ENCODE measurements at regions not wholly inside any gene's neighbourhood (a gene's known extent, or its start where the extent isn't known, plus 50 kb on each side); places are given as distances from the start of the nearest gene placed in this dataset.

DNA sequence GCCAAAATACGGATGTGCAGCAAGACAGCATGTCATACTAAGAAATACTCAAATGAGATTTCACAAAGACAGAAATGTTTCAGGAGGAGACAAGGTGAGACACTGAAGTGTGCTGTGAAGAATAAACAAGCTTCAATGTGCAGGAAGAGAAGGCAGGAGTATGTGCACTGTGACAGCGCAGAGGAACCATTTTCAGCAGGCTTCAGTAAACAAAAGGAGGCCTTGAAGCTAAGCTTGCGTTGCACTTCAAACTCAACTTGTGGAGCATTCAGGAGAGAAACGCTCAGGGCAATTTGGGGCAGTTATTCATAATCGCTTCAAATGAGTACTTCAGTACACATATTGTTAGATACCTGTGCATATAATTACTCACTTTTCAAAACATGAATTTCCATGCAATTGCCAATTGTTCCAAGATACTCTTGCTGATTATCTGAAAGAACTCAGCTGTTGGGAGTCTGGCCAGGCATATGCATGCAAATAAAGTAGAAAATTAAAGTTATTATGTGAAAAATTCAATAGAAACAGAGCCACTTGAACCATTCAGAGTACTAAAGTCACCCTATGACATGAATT is 234.2 kb upstream of the OPRM1 start:
- no peaks in the 10 kb centered on the region for H3K4me1 ChIP-seq (ENCODE audit: control insufficient read depth in 4 of 4, insufficient read depth in 4 of 4, low read length in 3 of 4)
- no peaks in the 10 kb centered on the region for H3K9me3 ChIP-seq (ENCODE audit: control insufficient read depth in 4 of 4, low read length in 3 of 4)
- H3K36me3 ChIP-seq (ENCODE audit: control insufficient read depth in 4 of 4, insufficient read depth in 3 of 4, low read depth in 1 of 4, low read length in 3 of 4), result no peaks in the 10 kb centered on the region
- 58% methylated on average over 5 of the region's 5 CpGs for WGBS
- TF ChIP-seq JUND (IDR thresholded peaks at IDR 0.05), result no peak
- TF ChIP-seq EGR1 (IDR thresholded peaks at IDR 0.05; ENCODE audit: low read depth in 2 of 2), result no peak
- TF ChIP-seq, protein P1, sequence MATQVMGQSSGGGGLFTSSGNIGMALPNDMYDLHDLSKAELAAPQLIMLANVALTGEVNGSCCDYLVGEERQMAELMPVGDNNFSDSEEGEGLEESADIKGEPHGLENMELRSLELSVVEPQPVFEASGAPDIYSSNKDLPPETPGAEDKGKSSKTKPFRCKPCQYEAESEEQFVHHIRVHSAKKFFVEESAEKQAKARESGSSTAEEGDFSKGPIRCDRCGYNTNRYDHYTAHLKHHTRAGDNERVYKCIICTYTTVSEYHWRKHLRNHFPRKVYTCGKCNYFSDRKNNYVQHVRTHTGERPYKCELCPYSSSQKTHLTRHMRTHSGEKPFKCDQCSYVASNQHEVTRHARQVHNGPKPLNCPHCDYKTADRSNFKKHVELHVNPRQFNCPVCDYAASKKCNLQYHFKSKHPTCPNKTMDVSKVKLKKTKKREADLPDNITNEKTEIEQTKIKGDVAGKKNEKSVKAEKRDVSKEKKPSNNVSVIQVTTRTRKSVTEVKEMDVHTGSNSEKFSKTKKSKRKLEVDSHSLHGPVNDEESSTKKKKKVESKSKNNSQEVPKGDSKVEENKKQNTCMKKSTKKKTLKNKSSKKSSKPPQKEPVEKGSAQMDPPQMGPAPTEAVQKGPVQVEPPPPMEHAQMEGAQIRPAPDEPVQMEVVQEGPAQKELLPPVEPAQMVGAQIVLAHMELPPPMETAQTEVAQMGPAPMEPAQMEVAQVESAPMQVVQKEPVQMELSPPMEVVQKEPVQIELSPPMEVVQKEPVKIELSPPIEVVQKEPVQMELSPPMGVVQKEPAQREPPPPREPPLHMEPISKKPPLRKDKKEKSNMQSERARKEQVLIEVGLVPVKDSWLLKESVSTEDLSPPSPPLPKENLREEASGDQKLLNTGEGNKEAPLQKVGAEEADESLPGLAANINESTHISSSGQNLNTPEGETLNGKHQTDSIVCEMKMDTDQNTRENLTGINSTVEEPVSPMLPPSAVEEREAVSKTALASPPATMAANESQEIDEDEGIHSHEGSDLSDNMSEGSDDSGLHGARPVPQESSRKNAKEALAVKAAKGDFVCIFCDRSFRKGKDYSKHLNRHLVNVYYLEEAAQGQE (IDR thresholded peaks at IDR 0.05), result no peak
- TF ChIP-seq HNF4G (IDR thresholded peaks at IDR 0.05), result no peak
- TF ChIP-seq, protein P2, sequence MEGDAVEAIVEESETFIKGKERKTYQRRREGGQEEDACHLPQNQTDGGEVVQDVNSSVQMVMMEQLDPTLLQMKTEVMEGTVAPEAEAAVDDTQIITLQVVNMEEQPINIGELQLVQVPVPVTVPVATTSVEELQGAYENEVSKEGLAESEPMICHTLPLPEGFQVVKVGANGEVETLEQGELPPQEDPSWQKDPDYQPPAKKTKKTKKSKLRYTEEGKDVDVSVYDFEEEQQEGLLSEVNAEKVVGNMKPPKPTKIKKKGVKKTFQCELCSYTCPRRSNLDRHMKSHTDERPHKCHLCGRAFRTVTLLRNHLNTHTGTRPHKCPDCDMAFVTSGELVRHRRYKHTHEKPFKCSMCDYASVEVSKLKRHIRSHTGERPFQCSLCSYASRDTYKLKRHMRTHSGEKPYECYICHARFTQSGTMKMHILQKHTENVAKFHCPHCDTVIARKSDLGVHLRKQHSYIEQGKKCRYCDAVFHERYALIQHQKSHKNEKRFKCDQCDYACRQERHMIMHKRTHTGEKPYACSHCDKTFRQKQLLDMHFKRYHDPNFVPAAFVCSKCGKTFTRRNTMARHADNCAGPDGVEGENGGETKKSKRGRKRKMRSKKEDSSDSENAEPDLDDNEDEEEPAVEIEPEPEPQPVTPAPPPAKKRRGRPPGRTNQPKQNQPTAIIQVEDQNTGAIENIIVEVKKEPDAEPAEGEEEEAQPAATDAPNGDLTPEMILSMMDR (IDR thresholded peaks at IDR 0.05; ENCODE audit: low read depth, low read length, missing input control), result no peak
- TF ChIP-seq, protein P3, sequence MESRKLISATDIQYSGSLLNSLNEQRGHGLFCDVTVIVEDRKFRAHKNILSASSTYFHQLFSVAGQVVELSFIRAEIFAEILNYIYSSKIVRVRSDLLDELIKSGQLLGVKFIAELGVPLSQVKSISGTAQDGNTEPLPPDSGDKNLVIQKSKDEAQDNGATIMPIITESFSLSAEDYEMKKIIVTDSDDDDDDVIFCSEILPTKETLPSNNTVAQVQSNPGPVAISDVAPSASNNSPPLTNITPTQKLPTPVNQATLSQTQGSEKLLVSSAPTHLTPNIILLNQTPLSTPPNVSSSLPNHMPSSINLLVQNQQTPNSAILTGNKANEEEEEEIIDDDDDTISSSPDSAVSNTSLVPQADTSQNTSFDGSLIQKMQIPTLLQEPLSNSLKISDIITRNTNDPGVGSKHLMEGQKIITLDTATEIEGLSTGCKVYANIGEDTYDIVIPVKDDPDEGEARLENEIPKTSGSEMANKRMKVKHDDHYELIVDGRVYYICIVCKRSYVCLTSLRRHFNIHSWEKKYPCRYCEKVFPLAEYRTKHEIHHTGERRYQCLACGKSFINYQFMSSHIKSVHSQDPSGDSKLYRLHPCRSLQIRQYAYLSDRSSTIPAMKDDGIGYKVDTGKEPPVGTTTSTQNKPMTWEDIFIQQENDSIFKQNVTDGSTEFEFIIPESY (IDR thresholded peaks at IDR 0.05), result no peak
- TF ChIP-seq HNF4A (conservative IDR thresholded peaks at IDR 0.05), result no peak
- TF ChIP-seq YY1 (IDR thresholded peaks at IDR 0.05), result no peak
- TF ChIP-seq, protein P4, sequence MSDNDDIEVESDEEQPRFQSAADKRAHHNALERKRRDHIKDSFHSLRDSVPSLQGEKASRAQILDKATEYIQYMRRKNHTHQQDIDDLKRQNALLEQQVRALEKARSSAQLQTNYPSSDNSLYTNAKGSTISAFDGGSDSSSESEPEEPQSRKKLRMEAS (IDR thresholded peaks at IDR 0.05), result no peak
- TF ChIP-seq, protein P5, sequence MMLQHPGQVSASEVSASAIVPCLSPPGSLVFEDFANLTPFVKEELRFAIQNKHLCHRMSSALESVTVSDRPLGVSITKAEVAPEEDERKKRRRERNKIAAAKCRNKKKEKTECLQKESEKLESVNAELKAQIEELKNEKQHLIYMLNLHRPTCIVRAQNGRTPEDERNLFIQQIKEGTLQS (IDR thresholded peaks at IDR 0.05), result no peak
- TF ChIP-seq TAF1 (conservative IDR thresholded peaks at IDR 0.05), result no peak
- no peak for TF ChIP-seq FOXA1 (IDR thresholded peaks at IDR 0.05)
- TF ChIP-seq SP1 (IDR thresholded peaks at IDR 0.05), result no peak
- TF ChIP-seq RAD21 (IDR thresholded peaks at IDR 0.05), result no peak
- no peak overlapping the region for H3K9ac ChIP-seq (ENCODE audit: low read depth in 1 of 2, low read length in 2 of 2)
- peaks cover 0 to 5% (median 0%) of the 10 kb centered on the region in 4 donors for H3K27me3 ChIP-seq (ENCODE audit: control insufficient read depth in 4 of 4, insufficient read depth in 4 of 4, low read length in 3 of 4)
- no peak overlapping the region for H3K27ac ChIP-seq (ENCODE audit: low read depth in 1 of 2, low read length in 2 of 2)
- DNase-seq (ENCODE audit: low spot score), result no peak
- no peak overlapping the region for H3K4me3 ChIP-seq (ENCODE audit: low read depth in 1 of 3, low read length in 3 of 3)

DNA sequence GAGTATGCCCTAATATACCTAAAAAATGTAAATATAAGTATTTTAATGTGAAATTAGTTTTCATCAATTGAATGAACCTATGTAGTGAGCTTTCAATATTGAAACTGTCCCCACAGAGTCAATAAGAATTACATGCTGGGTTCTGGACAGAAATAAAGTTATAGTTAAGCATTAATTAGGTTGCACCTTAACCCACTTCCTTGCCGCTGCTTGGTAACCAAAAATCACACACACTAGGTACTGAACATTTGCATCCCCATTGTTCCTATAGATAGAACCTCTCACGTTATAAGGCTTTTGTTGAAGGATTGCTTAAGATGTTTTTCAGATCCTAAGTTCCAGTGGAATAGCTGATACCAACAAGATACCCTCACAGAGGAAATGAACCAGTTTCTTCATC is 237.1 kb upstream of the OPRM1 start:
- peaks cover 0 to 5% (median 0%) of the 10 kb centered on the region in 4 donors for H3K27me3 ChIP-seq (ENCODE audit: control insufficient read depth in 4 of 4, insufficient read depth in 4 of 4, low read length in 3 of 4)
- TF ChIP-seq HNF4G (IDR thresholded peaks at IDR 0.05), result no peak
- no peak for TF ChIP-seq SP1 (IDR thresholded peaks at IDR 0.05)
- TF ChIP-seq, protein P5 (IDR thresholded peaks at IDR 0.05), result no peak
- TF ChIP-seq GABPA (IDR thresholded peaks at IDR 0.05 in 1 of 2, conservative IDR thresholded peaks at IDR 0.05 in 1 of 2), result no peak
- TF ChIP-seq JUND (IDR thresholded peaks at IDR 0.05), result no peak
- no peak for TF ChIP-seq FOXA2 (IDR thresholded peaks at IDR 0.05)
- TF ChIP-seq, protein P4 (IDR thresholded peaks at IDR 0.05), result no peak
- TF ChIP-seq NR2F2 (IDR thresholded peaks at IDR 0.05), result no peak
- TF ChIP-seq, protein P1 (IDR thresholded peaks at IDR 0.05), result no peak
- H3K4me3 ChIP-seq (ENCODE audit: low read depth in 1 of 3, low read length in 3 of 3), result no peak overlapping the region
- H3K27ac ChIP-seq (ENCODE audit: low read depth in 1 of 2, low read length in 2 of 2), result no peak overlapping the region
- DNase-seq (ENCODE audit: low spot score), result no peak
- no peaks in the 10 kb centered on the region for H3K4me1 ChIP-seq (ENCODE audit: control insufficient read depth in 4 of 4, insufficient read depth in 4 of 4, low read length in 3 of 4)
- no peaks in the 10 kb centered on the region for H3K9me3 ChIP-seq (ENCODE audit: control insufficient read depth in 4 of 4, low read length in 3 of 4)
- 57% methylated on average over 2 of the region's 2 CpGs for WGBS
- no peaks in the 10 kb centered on the region for H3K36me3 ChIP-seq (ENCODE audit: control insufficient read depth in 4 of 4, insufficient read depth in 3 of 4, low read depth in 1 of 4, low read length in 3 of 4)
- no peak overlapping the region for H3K9ac ChIP-seq (ENCODE audit: low read depth in 1 of 2, low read length in 2 of 2)
